ENCODE measurements at regions not wholly inside any gene's neighbourhood (a gene's known extent, or its start where the extent isn't known, plus 50 kb on each side); places are given as distances from the start of the nearest gene placed in this dataset.

GRCh38 chr10:83166344-83166743 is 973.0 kb upstream of the GHITM start:
- DNase-seq, result no peak

- no peak for DNase-seq
These were observed 972.2 kb upstream of the GHITM start for GRCh38 chr10:83167081-83167480.

GRCh38 chr10:83176901-83177300 is 962.4 kb upstream of the GHITM start:
- no peak for DNase-seq

GRCh38 chr10:83178526-83178925 is 960.8 kb upstream of the GHITM start:
- no peak for DNase-seq

GRCh38 chr10:83179371-83179770 is 959.9 kb upstream of the GHITM start:
- DNase-seq, result no peak

GRCh38 chr10:83182076-83182475 is 957.2 kb upstream of the GHITM start:
- DNase-seq, result no peak

- DNase-seq, result no peak
These were observed 954.7 kb upstream of the GHITM start for GRCh38 chr10:83184641-83185040.

- DNase-seq, result no peak
These were observed 948.7 kb upstream of the GHITM start for GRCh38 chr10:83190614-83191013.

GRCh38 chr10:83193026-83193425 is 946.3 kb upstream of the GHITM start:
- no peak for DNase-seq

- DNase-seq, result no peak
These were observed 944.3 kb upstream of the GHITM start for GRCh38 chr10:83195021-83195420.

- no peak for DNase-seq
These were observed 939.9 kb upstream of the GHITM start for GRCh38 chr10:83199374-83199773.

GRCh38 chr10:83205861-83206260 is 933.4 kb upstream of the GHITM start:
- no peak for DNase-seq

- DNase-seq, result no peak
These were observed 926.5 kb upstream of the GHITM start for GRCh38 chr10:83212632-83213334.

GRCh38 chr10:83214136-83214535 is 925.2 kb upstream of the GHITM start:
- DNase-seq, result no peak

- no peak for DNase-seq
These were observed 921.1 kb upstream of the GHITM start for GRCh38 chr10:83218205-83218604.

GRCh38 chr10:83222300-83222699 is 917.0 kb upstream of the GHITM start:
- DNase-seq, result no peak

GRCh38 chr10:83222832-83223742 is 916.2 kb upstream of the GHITM start:
- DNase-seq, result no peak

GRCh38 chr10:83225781-83226180 is 913.5 kb upstream of the GHITM start:
- no peak for DNase-seq

GRCh38 chr10:83229991-83230390 is 909.3 kb upstream of the GHITM start:
- DNase-seq, result no peak

GRCh38 chr10:83233691-83234090 is 905.6 kb upstream of the GHITM start:
- DNase-seq, result no peak

- DNase-seq, result no peak
These were observed 891.1 kb upstream of the GHITM start for GRCh38 chr10:83248106-83248631.

- no peak for DNase-seq
These were observed 888.9 kb upstream of the GHITM start for GRCh38 chr10:83250396-83250795.

GRCh38 chr10:83252169-83252568 is 887.1 kb upstream of the GHITM start:
- no peak for DNase-seq

GRCh38 chr10:83252596-83252995 is 886.7 kb upstream of the GHITM start:
- DNase-seq, result no peak
